GM18508 (cell line): ENCODE measurements at regions not wholly inside any gene's neighbourhood (a gene's known extent, or its start where the extent isn't known, plus 50 kb on each side); places are given as distances from the start of the nearest gene placed in this dataset.

Source experiments
- ATAC-seq: cut with Tn5 transposase; IDR thresholded peaks from one replicate; pipeline ENCODE4 v1.9.1; 2021; ENCODE audit warnings: moderate number of reproducible peaks; ENCODE audit not compliant: insufficient read depth, unreplicated experiment

GRCh38 chr11:90846628-90847027 lies 623.8 kb upstream of the CHORDC1 start:
- no peak for ATAC-seq

- ATAC-seq = no peak
These were observed 623.0 kb upstream of the CHORDC1 start for GRCh38 chr11:90845799-90846198.

GRCh38 chr11:90845126-90845525 lies 622.3 kb upstream of the CHORDC1 start:
- no peak for ATAC-seq

GRCh38 chr11:90844041-90844440 lies 621.2 kb upstream of the CHORDC1 start:
- ATAC-seq = no peak

GRCh38 chr11:90842681-90843080 lies 619.8 kb upstream of the CHORDC1 start:
- no peak for ATAC-seq

- no peak for ATAC-seq
These were observed 617.2 kb upstream of the CHORDC1 start for GRCh38 chr11:90840071-90840470.

GRCh38 chr11:90836031-90836430 lies 613.2 kb upstream of the CHORDC1 start:
- no peak for ATAC-seq

GRCh38 chr11:90823446-90823845 lies 600.6 kb upstream of the CHORDC1 start:
- ATAC-seq = no peak

GRCh38 chr11:90822996-90823395 lies 600.1 kb upstream of the CHORDC1 start:
- no peak for ATAC-seq

- no peak for ATAC-seq
These were observed 595.4 kb upstream of the CHORDC1 start for GRCh38 chr11:90818196-90818745.

GRCh38 chr11:90809581-90809980 lies 586.7 kb upstream of the CHORDC1 start:
- ATAC-seq = no peak

GRCh38 chr11:90805172-90805571 lies 582.3 kb upstream of the CHORDC1 start:
- ATAC-seq = no peak

GRCh38 chr11:90803831-90804230 lies 581.0 kb upstream of the CHORDC1 start:
- no peak for ATAC-seq

- no peak for ATAC-seq
These were observed 580.5 kb upstream of the CHORDC1 start for GRCh38 chr11:90803366-90803765.

GRCh38 chr11:90798769-90799168 lies 575.9 kb upstream of the CHORDC1 start:
- ATAC-seq = no peak

GRCh38 chr11:90795746-90796145 lies 572.9 kb upstream of the CHORDC1 start:
- ATAC-seq = no peak

GRCh38 chr11:90788961-90789360 lies 566.1 kb upstream of the CHORDC1 start:
- no peak for ATAC-seq

- ATAC-seq = no peak
These were observed 561.5 kb upstream of the CHORDC1 start for GRCh38 chr11:90784241-90784814.

- no peak for ATAC-seq
These were observed 560.3 kb upstream of the CHORDC1 start for GRCh38 chr11:90783111-90783510.

GRCh38 chr11:90779098-90779497 lies 556.2 kb upstream of the CHORDC1 start:
- no peak for ATAC-seq

GRCh38 chr11:90775567-90776165 lies 552.8 kb upstream of the CHORDC1 start:
- ATAC-seq = peak; percentile 90
